ENCODE measurements at regions not wholly inside any gene's neighbourhood (a gene's known extent, or its start where the extent isn't known, plus 50 kb on each side); places are given as distances from the start of the nearest gene placed in this dataset.

GRCh38 chr4:1557221-1557597 lies 126.9 kb downstream of the FAM53A start (continued):
- no peak for TF ChIP-seq PBX3 (IDR thresholded peaks at IDR 0.05)
- no peak for TF ChIP-seq ZSCAN20 (CRISPR knock-in tag; IDR thresholded peaks at IDR 0.05)
- no peak for TF ChIP-seq POLR2A (IDR thresholded peaks at IDR 0.05; ENCODE audit: low read length)
- TF ChIP-seq HDAC2 (IDR thresholded peaks at IDR 0.05) = no peak
- TF ChIP-seq SREBF2 (IDR thresholded peaks at IDR 0.05) = no peak

GRCh38 chr4:1556541-1557220 lies 127.4 kb downstream of the FAM53A start:
- Histone ChIP-seq H3K27ac (no peak overlapping the region), H3K4me2 (no peak overlapping the region), H3K4me3 (no peak overlapping the region), H3K9me3 (no peaks in the 10 kb centered on the region), H3K4me1 (no peaks in the 10 kb centered on the region)
- FAIRE-seq = no peak
- ChIA-PET CTCF (interaction anchor here (1.5 kb wide), 1 partner anchor 73 kb away, joined by 6 read pairs; no protein-coding TSS in a partner anchor), POLR2A (no interaction called here)
- 51% methylated on average over 9 of the region's 31 CpGs for whole genome bisulfite sequencing (ENCODE audit: missing lambda C conversion rate)
- peak in 1 of 2 experiments; percentile 42; a peak in 1 of 6 replicates for ATAC-seq
- no peak for DNase-seq (ENCODE audit: low read depth in 1 of 2, low spot score in 1 of 2)
- TF ChIP-seq POLR2A (IDR thresholded peaks at IDR 0.05; ENCODE audit: low read length) (no peak), MAFK (IDR thresholded peaks at IDR 0.05; ENCODE audit: partially characterized antibody) (peak; percentile 2), SREBF2 (IDR thresholded peaks at IDR 0.05) (no peak), NFE2L2 (conservative IDR thresholded peaks at IDR 0.05; ENCODE audit: low read length) (no peak), FOXS1 (CRISPR knock-in tag; IDR thresholded peaks at IDR 0.05) (no peak), HEYL (CRISPR knock-in tag; IDR thresholded peaks at IDR 0.05) (no peak), CBX8 (IDR thresholded peaks at IDR 0.05) (no peak), ESRRA (IDR thresholded peaks at IDR 0.05; ENCODE audit: borderline replicate concordance, low read length) (no peak)

DNA sequence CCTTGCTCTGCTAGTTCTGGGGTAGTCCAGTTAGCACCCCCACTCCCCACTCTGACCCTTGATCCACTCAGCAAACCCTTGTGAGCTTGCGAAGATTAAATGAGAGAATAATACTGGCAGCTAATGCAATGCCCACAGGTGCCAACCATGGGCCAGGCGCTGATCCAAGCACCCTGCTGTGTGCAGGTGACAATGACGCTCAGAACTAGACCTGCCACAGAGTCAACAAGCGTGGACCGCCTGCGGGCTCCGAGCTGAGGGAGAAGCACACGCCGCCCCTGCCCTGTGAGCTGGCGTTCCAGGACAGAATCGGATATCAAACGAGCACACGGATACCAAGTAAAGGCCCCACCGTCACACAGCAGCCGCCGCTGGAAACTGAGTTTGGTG lies 129.2 kb downstream of the FAM53A start:
- no peak for ATAC-seq
- 27% methylated on average over 5 of the region's 16 CpGs for WGBS (ENCODE audit: missing lambda C conversion rate)

More for the DNA sequence above, 129.2 kb downstream of the FAM53A start:
- TF ChIP-seq, protein P1, sequence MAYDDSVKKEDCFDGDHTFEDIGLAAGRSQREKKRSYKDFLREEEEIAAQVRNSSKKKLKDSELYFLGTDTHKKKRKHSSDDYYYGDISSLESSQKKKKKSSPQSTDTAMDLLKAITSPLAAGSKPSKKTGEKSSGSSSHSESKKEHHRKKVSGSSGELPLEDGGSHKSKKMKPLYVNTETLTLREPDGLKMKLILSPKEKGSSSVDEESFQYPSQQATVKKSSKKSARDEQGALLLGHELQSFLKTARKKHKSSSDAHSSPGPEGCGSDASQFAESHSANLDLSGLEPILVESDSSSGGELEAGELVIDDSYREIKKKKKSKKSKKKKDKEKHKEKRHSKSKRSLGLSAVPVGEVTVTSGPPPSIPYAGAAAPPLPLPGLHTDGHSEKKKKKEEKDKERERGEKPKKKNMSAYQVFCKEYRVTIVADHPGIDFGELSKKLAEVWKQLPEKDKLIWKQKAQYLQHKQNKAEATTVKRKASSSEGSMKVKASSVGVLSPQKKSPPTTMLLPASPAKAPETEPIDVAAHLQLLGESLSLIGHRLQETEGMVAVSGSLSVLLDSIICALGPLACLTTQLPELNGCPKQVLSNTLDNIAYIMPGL (CRISPR knock-in tag; IDR thresholded peaks at IDR 0.05; ENCODE audit: borderline replicate concordance) = no peak
- TF ChIP-seq TFCP2L1 (CRISPR knock-in tag; IDR thresholded peaks at IDR 0.05) = no peak
- TF ChIP-seq RARB (CRISPR knock-in tag; IDR thresholded peaks at IDR 0.05) = no peak
- TF ChIP-seq EP300 (IDR thresholded peaks at IDR 0.05) = no peak
- no peak for TF ChIP-seq HOXB5 (CRISPR knock-in tag; IDR thresholded peaks at IDR 0.05)
- TF ChIP-seq JUNB (IDR thresholded peaks at IDR 0.05) = no peak
- TF ChIP-seq POLR2AphosphoS2 (conservative IDR thresholded peaks at IDR 0.05; ENCODE audit: low read length) = no peak
- no peak for TF ChIP-seq ZSCAN20 (CRISPR knock-in tag; IDR thresholded peaks at IDR 0.05)
- no peak for TF ChIP-seq SMC3 (IDR thresholded peaks at IDR 0.05)
- no peak for TF ChIP-seq HOXA7 (CRISPR knock-in tag; IDR thresholded peaks at IDR 0.05)
- no peak for TF ChIP-seq REST (IDR thresholded peaks at IDR 0.05)
- no peak for TF ChIP-seq PBX3 (IDR thresholded peaks at IDR 0.05)
- TF ChIP-seq EHF (CRISPR knock-in tag; IDR thresholded peaks at IDR 0.05) = no peak
- no peak for TF ChIP-seq CEBPB (IDR thresholded peaks at IDR 0.05)
- TF ChIP-seq CBX8 (IDR thresholded peaks at IDR 0.05) = no peak
- TF ChIP-seq, protein P2, sequence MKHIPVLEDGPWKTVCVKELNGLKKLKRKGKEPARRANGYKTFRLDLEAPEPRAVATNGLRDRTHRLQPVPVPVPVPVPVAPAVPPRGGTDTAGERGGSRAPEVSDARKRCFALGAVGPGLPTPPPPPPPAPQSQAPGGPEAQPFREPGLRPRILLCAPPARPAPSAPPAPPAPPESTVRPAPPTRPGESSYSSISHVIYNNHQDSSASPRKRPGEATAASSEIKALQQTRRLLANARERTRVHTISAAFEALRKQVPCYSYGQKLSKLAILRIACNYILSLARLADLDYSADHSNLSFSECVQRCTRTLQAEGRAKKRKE (CRISPR knock-in tag; IDR thresholded peaks at IDR 0.05; ENCODE audit: low read depth) = no peak
- TF ChIP-seq ESRRA (IDR thresholded peaks at IDR 0.05; ENCODE audit: borderline replicate concordance, low read length) = no peak
- no peak for TF ChIP-seq TP53 (CRISPR knock-in tag; IDR thresholded peaks at IDR 0.05)
- TF ChIP-seq, protein P3, sequence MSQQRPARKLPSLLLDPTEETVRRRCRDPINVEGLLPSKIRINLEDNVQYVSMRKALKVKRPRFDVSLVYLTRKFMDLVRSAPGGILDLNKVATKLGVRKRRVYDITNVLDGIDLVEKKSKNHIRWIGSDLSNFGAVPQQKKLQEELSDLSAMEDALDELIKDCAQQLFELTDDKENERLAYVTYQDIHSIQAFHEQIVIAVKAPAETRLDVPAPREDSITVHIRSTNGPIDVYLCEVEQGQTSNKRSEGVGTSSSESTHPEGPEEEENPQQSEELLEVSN (IDR thresholded peaks at IDR 0.05; ENCODE audit: borderline replicate concordance, low read depth) = no peak
- TF ChIP-seq JUN (IDR thresholded peaks at IDR 0.05) = no peak
- no peaks in the 10 kb centered on the region for H3K4me1 ChIP-seq
- no peak overlapping the region for H3K4me2 ChIP-seq
- no peaks in the 10 kb centered on the region for H3K9me3 ChIP-seq
- no peak for FAIRE-seq
- H3K4me3 ChIP-seq = no peak overlapping the region
- DNase-seq (ENCODE audit: low read depth in 1 of 2, low spot score in 1 of 2) = no peak
- ChIA-PET CTCF (no interaction called here), POLR2A (no interaction called here)
- no peak overlapping the region for H3K27ac ChIP-seq

Data from A549 (cell line).